ENCODE measurements at regions not wholly inside any gene's neighbourhood (a gene's known extent, or its start where the extent isn't known, plus 50 kb on each side); places are given as distances from the start of the nearest gene placed in this dataset.

- H3K79me2 ChIP-seq (ENCODE audit: insufficient read depth, low read length) = no peaks in the 10 kb centered on the region
- H3K9me3 ChIP-seq (ENCODE audit: control insufficient read depth, low read depth, low read length) = no peaks in the 10 kb centered on the region
- H3K56ac ChIP-seq (ENCODE audit: insufficient read length, low read depth, low read length) = no peak overlapping the region
- H4K8ac ChIP-seq (replicated peaks; ENCODE audit: insufficient read length, low read depth, low read length) = no peak overlapping the region
- Mint-ChIP-seq H3K4me3 (no peak overlapping the region), H3K36me3 (ENCODE audit: insufficient read depth in 1 of 3, low read depth in 3 of 3) (no peaks in the 10 kb centered on the region), H3K27ac (no peak overlapping the region), H3K9me3 (no peaks in the 10 kb centered on the region), H3K4me1 (peaks cover 4 to 5% of the 10 kb centered on the region in 2 experiments; a peak in 2 of 4 replicates), H3K27me3 (ENCODE audit: low read depth) (no peaks in the 10 kb centered on the region)
- no peak overlapping the region for H3K27ac ChIP-seq (ENCODE audit: insufficient read length, low read depth, low read length)
- no peak overlapping the region for H3K9ac ChIP-seq (ENCODE audit: extremely low read depth, insufficient read length, low read length)
- H2BK15ac ChIP-seq (ENCODE audit: low read depth, low read length) = no peak overlapping the region
- H3K27me3 ChIP-seq (ENCODE audit: insufficient read depth, low read length) = no peaks in the 10 kb centered on the region
- no peaks in the 10 kb centered on the region for H3K79me1 ChIP-seq (ENCODE audit: insufficient read depth, low read depth, low read length, poor library complexity, severe bottlenecking)
- TF ChIP-seq, protein P1, sequence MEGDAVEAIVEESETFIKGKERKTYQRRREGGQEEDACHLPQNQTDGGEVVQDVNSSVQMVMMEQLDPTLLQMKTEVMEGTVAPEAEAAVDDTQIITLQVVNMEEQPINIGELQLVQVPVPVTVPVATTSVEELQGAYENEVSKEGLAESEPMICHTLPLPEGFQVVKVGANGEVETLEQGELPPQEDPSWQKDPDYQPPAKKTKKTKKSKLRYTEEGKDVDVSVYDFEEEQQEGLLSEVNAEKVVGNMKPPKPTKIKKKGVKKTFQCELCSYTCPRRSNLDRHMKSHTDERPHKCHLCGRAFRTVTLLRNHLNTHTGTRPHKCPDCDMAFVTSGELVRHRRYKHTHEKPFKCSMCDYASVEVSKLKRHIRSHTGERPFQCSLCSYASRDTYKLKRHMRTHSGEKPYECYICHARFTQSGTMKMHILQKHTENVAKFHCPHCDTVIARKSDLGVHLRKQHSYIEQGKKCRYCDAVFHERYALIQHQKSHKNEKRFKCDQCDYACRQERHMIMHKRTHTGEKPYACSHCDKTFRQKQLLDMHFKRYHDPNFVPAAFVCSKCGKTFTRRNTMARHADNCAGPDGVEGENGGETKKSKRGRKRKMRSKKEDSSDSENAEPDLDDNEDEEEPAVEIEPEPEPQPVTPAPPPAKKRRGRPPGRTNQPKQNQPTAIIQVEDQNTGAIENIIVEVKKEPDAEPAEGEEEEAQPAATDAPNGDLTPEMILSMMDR (conservative IDR thresholded peaks at IDR 0.05) = no peak
- DNase-seq = no peak
- no peak overlapping the region for H3K23ac ChIP-seq (ENCODE audit: insufficient read length, low read depth, low read length)
- no peak overlapping the region for H2AK5ac ChIP-seq (ENCODE audit: insufficient read length, low read length)
- H2BK120ac ChIP-seq (ENCODE audit: low read depth, low read length, poor library complexity, severe bottlenecking) = no peak overlapping the region
- H3K4me2 ChIP-seq (ENCODE audit: insufficient read depth, insufficient read length, low read length) = no peak overlapping the region
- H2AFZ ChIP-seq (ENCODE audit: low read length) = no peak overlapping the region
- H3T11ph ChIP-seq (ENCODE audit: low read length) = no peak overlapping the region
- H3K4ac ChIP-seq (ENCODE audit: low read depth, low read length) = no peak overlapping the region
- no peaks in the 10 kb centered on the region for H3K4me1 ChIP-seq (ENCODE audit: insufficient read depth, low read length)
- H4K5ac ChIP-seq (ENCODE audit: insufficient read length, low read depth, low read length) = no peak overlapping the region
- H3K18ac ChIP-seq (ENCODE audit: insufficient read length, low read depth, low read length) = no peak overlapping the region
- WGBS (ENCODE audit: extremely low coverage, insufficient read length, low lambda C conversion rate) = no CpG with 5 or more reads among the region's 2 CpGs
- no peak overlapping the region for H2BK5ac ChIP-seq (ENCODE audit: insufficient read length, low read length)
- no peak overlapping the region for H3K14ac ChIP-seq (ENCODE audit: insufficient read depth, low read length)
- no peaks in the 10 kb centered on the region for H3K23me2 ChIP-seq (ENCODE audit: insufficient read length, low read depth, low read length, poor library complexity, severe bottlenecking)
- H2BK20ac ChIP-seq (ENCODE audit: low read depth, low read length, poor library complexity, severe bottlenecking) = no peak overlapping the region
- H2BK12ac ChIP-seq (ENCODE audit: insufficient read length, low read depth, low read length) = no peak overlapping the region
- no peak overlapping the region for H4K91ac ChIP-seq (ENCODE audit: insufficient read length, low read depth, low read length)
- H4K20me1 ChIP-seq (ENCODE audit: control insufficient read depth, insufficient read depth, insufficient read length) = no peaks in the 10 kb centered on the region
Measured at GRCh38 chr4:23365871-23366556, 523.8 kb downstream of the PPARGC1A start.
